ENCODE measurements at regions not wholly inside any gene's neighbourhood (a gene's known extent, or its start where the extent isn't known, plus 50 kb on each side); places are given as distances from the start of the nearest gene placed in this dataset.

DNA sequence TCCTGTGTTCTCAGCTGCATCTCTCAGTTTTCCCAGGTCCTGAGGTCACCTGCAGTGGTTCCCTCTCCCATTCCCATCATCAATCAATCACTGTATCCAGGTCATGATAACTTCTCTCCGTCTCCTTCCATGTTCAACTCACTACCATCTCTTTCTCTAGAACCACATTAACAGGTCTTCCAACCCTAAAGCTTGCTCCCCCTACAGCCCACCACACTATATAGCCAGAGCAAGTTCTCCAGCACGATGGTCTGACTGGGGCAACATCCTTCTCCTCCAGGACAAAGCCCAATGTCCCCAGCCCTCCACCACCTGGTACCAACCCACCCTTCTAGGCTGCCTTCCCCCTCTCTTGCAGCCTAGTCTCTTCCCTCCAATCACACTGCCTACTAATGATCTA is 241.6 kb downstream of the CDK5RAP2 start:
- Histone ChIP-seq H3K27ac (ENCODE audit: low read length) (no peak overlapping the region), H3K4me3 (ENCODE audit: low read depth in 2 of 2, low read length in 2 of 2) (no peak overlapping the region), H3K9me3 (ENCODE audit: control insufficient read depth, insufficient read depth, low read depth, low read length) (no peaks in the 10 kb centered on the region), H3K4me1 (ENCODE audit: control insufficient read depth, insufficient read depth, low read length) (no peaks in the 10 kb centered on the region), H3K27me3 (ENCODE audit: control insufficient read depth, insufficient read depth, low read length) (peaks cover 2% of the 10 kb centered on the region; the same call in 1 of the 2 replicates), H3K36me3 (ENCODE audit: control insufficient read depth, insufficient read depth, low read length) (no peaks in the 10 kb centered on the region)
- in situ Hi-C loops (cut with HindIII; ENCODE audit: low pct_unique_long_range_greater_than_20kb, low sequenced_read_pairs), result no loop called here
- ChIA-PET CTCF (no interaction called here), POLR2A (no interaction called here)
- DNase-seq (ENCODE audit: low read depth, low spot score), result no peak
- TF ChIP-seq SIN3A (IDR thresholded peaks at IDR 0.05; ENCODE audit: borderline replicate concordance, insufficient read depth, low read depth, low read length), result no peak
- intact Hi-C loops (cut with micrococcal nuclease; ENCODE audit: unreplicated experiment), result no loop called here
- BruUV-seq (replicated peaks), result no TSS peak
- ATAC-seq, result no peak

GRCh38 chr9:120337131-120337530 is 242.8 kb downstream of the CDK5RAP2 start:
- in situ Hi-C loops (cut with HindIII; ENCODE audit: low pct_unique_long_range_greater_than_20kb, low sequenced_read_pairs) (no loop called here), intact Hi-C loops (cut with micrococcal nuclease; ENCODE audit: unreplicated experiment) (no loop called here)
- Histone ChIP-seq H3K36me3 (ENCODE audit: control insufficient read depth, insufficient read depth, low read length) (no peaks in the 10 kb centered on the region), H3K4me1 (ENCODE audit: control insufficient read depth, insufficient read depth, low read length) (no peaks in the 10 kb centered on the region), H3K9me3 (ENCODE audit: control insufficient read depth, insufficient read depth, low read depth, low read length) (no peaks in the 10 kb centered on the region), H3K4me3 (ENCODE audit: low read depth in 2 of 2, low read length in 2 of 2) (no peak overlapping the region), H3K27ac (ENCODE audit: low read length) (no peak overlapping the region), H3K27me3 (ENCODE audit: control insufficient read depth, insufficient read depth, low read length) (0 out of 2 replicates have a peak, but pooled peaks cover 2% of the 10 kb centered on the region)
- ChIA-PET CTCF (no interaction called here), POLR2A (no interaction called here)
- DNase-seq (ENCODE audit: low read depth, low spot score), result no peak
- ATAC-seq, result no peak
- BruUV-seq (replicated peaks), result no TSS peak
- TF ChIP-seq SIN3A (IDR thresholded peaks at IDR 0.05; ENCODE audit: borderline replicate concordance, insufficient read depth, low read depth, low read length) (no peak), POLR2AphosphoS5 (IDR thresholded peaks at IDR 0.05; ENCODE audit: low read depth, low read length) (no peak), TCF7L2 (IDR thresholded peaks at IDR 0.05; ENCODE audit: low read depth, low read length) (no peak), CTCF (IDR thresholded peaks at IDR 0.05) (no peak)
- TF ChIP-seq, protein P1, sequence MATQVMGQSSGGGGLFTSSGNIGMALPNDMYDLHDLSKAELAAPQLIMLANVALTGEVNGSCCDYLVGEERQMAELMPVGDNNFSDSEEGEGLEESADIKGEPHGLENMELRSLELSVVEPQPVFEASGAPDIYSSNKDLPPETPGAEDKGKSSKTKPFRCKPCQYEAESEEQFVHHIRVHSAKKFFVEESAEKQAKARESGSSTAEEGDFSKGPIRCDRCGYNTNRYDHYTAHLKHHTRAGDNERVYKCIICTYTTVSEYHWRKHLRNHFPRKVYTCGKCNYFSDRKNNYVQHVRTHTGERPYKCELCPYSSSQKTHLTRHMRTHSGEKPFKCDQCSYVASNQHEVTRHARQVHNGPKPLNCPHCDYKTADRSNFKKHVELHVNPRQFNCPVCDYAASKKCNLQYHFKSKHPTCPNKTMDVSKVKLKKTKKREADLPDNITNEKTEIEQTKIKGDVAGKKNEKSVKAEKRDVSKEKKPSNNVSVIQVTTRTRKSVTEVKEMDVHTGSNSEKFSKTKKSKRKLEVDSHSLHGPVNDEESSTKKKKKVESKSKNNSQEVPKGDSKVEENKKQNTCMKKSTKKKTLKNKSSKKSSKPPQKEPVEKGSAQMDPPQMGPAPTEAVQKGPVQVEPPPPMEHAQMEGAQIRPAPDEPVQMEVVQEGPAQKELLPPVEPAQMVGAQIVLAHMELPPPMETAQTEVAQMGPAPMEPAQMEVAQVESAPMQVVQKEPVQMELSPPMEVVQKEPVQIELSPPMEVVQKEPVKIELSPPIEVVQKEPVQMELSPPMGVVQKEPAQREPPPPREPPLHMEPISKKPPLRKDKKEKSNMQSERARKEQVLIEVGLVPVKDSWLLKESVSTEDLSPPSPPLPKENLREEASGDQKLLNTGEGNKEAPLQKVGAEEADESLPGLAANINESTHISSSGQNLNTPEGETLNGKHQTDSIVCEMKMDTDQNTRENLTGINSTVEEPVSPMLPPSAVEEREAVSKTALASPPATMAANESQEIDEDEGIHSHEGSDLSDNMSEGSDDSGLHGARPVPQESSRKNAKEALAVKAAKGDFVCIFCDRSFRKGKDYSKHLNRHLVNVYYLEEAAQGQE (IDR thresholded peaks at IDR 0.05; ENCODE audit: insufficient read depth in 1 of 2, low read depth in 2 of 2, low read length in 1 of 2), result no peak

GRCh38 chr9:120336753-120337090 is 243.2 kb downstream of the CDK5RAP2 start:
- H3K27me3 ChIP-seq (ENCODE audit: control insufficient read depth, insufficient read depth, low read length), result no peaks in the 10 kb centered on the region
- intact Hi-C loops (cut with micrococcal nuclease; ENCODE audit: unreplicated experiment), result no loop called here
- H3K4me1 ChIP-seq (ENCODE audit: control insufficient read depth, insufficient read depth, low read length), result no peaks in the 10 kb centered on the region
- H3K9me3 ChIP-seq (ENCODE audit: control insufficient read depth, insufficient read depth, low read depth, low read length), result no peaks in the 10 kb centered on the region
- CTCF ChIA-PET, result no interaction called here
- no peak for DNase-seq (ENCODE audit: low read depth, low spot score)
- TF ChIP-seq CTCF (IDR thresholded peaks at IDR 0.05), result no peak
- no peak for TF ChIP-seq TCF7L2 (IDR thresholded peaks at IDR 0.05; ENCODE audit: low read depth, low read length)
- TF ChIP-seq POLR2AphosphoS5 (IDR thresholded peaks at IDR 0.05; ENCODE audit: low read depth, low read length), result no peak
- TF ChIP-seq SIN3A (IDR thresholded peaks at IDR 0.05; ENCODE audit: borderline replicate concordance, insufficient read depth, low read depth, low read length), result no peak
- no TSS peak for BruUV-seq (replicated peaks)
- no peak overlapping the region for H3K27ac ChIP-seq (ENCODE audit: low read length)
- POLR2A ChIA-PET, result no interaction called here
- no peaks in the 10 kb centered on the region for H3K36me3 ChIP-seq (ENCODE audit: control insufficient read depth, insufficient read depth, low read length)
- in situ Hi-C loops (cut with HindIII; ENCODE audit: low pct_unique_long_range_greater_than_20kb, low sequenced_read_pairs), result no loop called here
- no peak overlapping the region for H3K4me3 ChIP-seq (ENCODE audit: low read depth in 2 of 2, low read length in 2 of 2)
- no peak for ATAC-seq
